SH-SY5Y (cell line): ENCODE measurements at regions not wholly inside any gene's neighbourhood (a gene's known extent, or its start where the extent isn't known, plus 50 kb on each side); places are given as distances from the start of the nearest gene placed in this dataset.

ENCODE experiments used
- GATA2 ChIP-seq: IDR thresholded peaks from 2 replicates; pipeline ENCODE4 v1.6.1; 2011; ENCODE audit warnings: mild to moderate bottlenecking, low read depth, low read length
- GATA3 ChIP-seq: IDR thresholded peaks from 2 replicates; pipeline ENCODE4 v1.6.1; 2011; ENCODE audit warnings: low read depth, mild to moderate bottlenecking, low read length, moderate library complexity

DNA sequence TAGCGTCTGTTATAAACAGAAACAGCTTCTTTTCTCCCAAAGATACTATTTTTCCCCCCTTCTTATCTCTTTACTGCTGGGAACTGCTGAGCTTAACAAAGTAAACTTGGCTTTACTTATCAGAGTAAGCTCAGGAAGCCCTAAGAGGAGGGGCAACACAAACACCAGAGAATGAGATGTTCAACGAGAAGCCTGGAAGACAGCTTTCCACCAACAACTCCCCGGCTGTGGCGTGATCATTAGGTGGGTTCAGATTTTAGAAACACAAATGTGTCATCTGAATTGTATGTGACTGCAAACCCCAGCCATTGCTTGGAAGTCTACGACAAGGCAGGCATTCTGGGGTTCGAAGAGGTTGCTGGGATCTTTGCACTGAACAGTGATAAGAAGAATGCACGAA lies 181.2 kb upstream of the ESRRG start:
- TF ChIP-seq GATA3: no peak
- no peak for TF ChIP-seq GATA2
